Fibroblast of lung (primary cell): ENCODE measurements at regions not wholly inside any gene's neighbourhood (a gene's known extent, or its start where the extent isn't known, plus 50 kb on each side); places are given as distances from the start of the nearest gene placed in this dataset.
A peak's percentile ranks its signal among the peaks of the same experiment; 100 is the strongest.

Source experiments
- DNase-seq, 2 donors: peaks; one replicate each; pipeline versions ENCODE4 v3.0.0 to v3.0.0-alpha.2; 2010; ENCODE audit warnings: low read depth in 2 of 2
- H2AFZ ChIP-seq: 2 replicates; pipeline ENCODE4 v1.5.1; 2012; ENCODE audit warnings: low read length, control low read depth, inconsistent platforms
- H3K27ac ChIP-seq: 2 replicates; pipeline ENCODE4 v1.5.1; 2011; ENCODE audit warnings: low read length, control low read depth; ENCODE audit not compliant: insufficient read depth
- H3K27me3 ChIP-seq: 2 replicates; pipeline ENCODE4 v1.5.1; 2011; ENCODE audit warnings: mild to moderate bottlenecking, low read length; ENCODE audit not compliant: control insufficient read depth, insufficient read depth
- H3K36me3 ChIP-seq: 2 replicates; pipeline ENCODE4 v1.5.1; 2011; ENCODE audit warnings: low read length; ENCODE audit not compliant: control insufficient read depth, insufficient read depth
- H3K4me1 ChIP-seq: 2 replicates; pipeline ENCODE4 v1.5.1; 2011; ENCODE audit warnings: low read length; ENCODE audit not compliant: control insufficient read depth, insufficient read depth; ENCODE audit errors: extremely low read depth
- H3K4me2 ChIP-seq: 2 replicates; pipeline ENCODE4 v1.5.1; 2011; ENCODE audit warnings: low read length, control low read depth; ENCODE audit not compliant: insufficient read depth; ENCODE audit errors: extremely low read depth
- H3K4me3 ChIP-seq, 4 experiments: fragments of 200-600 bp in 1 of 4; sonication (generic) in 1 of 4; replicated peaks in 1 of 4; 2 replicates each; pipeline ENCODE4 v1.5.1; 2011 to 2016; ENCODE audit warnings: low read length in 4 of 4, low read depth in 3 of 4, mild to moderate bottlenecking in 3 of 4, control low read depth in 2 of 4, inconsistent platforms in 1 of 4, mixed read lengths in 1 of 4; ENCODE audit not compliant: insufficient read depth in 1 of 4; ENCODE audit errors: control extremely low read depth in 1 of 4
- H3K79me2 ChIP-seq: 2 replicates; pipeline ENCODE4 v1.5.1; 2012; ENCODE audit warnings: mild to moderate bottlenecking, low read length, inconsistent platforms; ENCODE audit not compliant: control insufficient read depth, insufficient read depth
- H3K9ac ChIP-seq: 2 replicates; pipeline ENCODE4 v1.5.1; 2011; ENCODE audit warnings: mild to moderate bottlenecking, low read length, control low read depth; ENCODE audit not compliant: insufficient read depth
- H3K9me3 ChIP-seq: 2 replicates; pipeline ENCODE4 v1.5.1; 2012; ENCODE audit warnings: low read depth, low read length; ENCODE audit not compliant: control insufficient read depth, insufficient read depth
- H4K20me1 ChIP-seq: 2 replicates; pipeline ENCODE4 v1.5.1; 2011; ENCODE audit warnings: low read length; ENCODE audit not compliant: control insufficient read depth, insufficient read depth; ENCODE audit errors: extremely low read depth
- CTCF ChIP-seq, 2 donors: IDR thresholded peaks in 1 of 2; conservative IDR thresholded peaks in 1 of 2; 1 replicate in 1 of 2; 2 replicates in 1 of 2; pipeline ENCODE4 v1.5.1; 2011 to 2012; ENCODE audit warnings: low read length in 2 of 2, control low read depth in 1 of 2, inconsistent platforms in 1 of 2, low read depth in 1 of 2, mild to moderate bottlenecking in 1 of 2
- EZH2 ChIP-seq: IDR thresholded peaks from 2 replicates; pipeline ENCODE4 v1.5.1; 2012; ENCODE audit warnings: low read length, control low read depth, mild to moderate bottlenecking; ENCODE audit errors: missing control alignments

GRCh38 chr5:98556712-98557111 is 216.8 kb upstream of the RGMB start:
- Histone ChIP-seq H3K9me3 (no peaks in the 10 kb centered on the region), H3K27ac (no peak overlapping the region), H3K4me3 (no peak overlapping the region), H3K36me3 (no peaks in the 10 kb centered on the region), H3K9ac (no peak overlapping the region), H3K4me1 (no peaks in the 10 kb centered on the region), H3K4me2 (no peak overlapping the region), H2AFZ (no peak overlapping the region), H4K20me1 (no peaks in the 10 kb centered on the region), H3K79me2 (no peaks in the 10 kb centered on the region), H3K27me3 (no peaks in the 10 kb centered on the region)
- no peak for DNase-seq
- TF ChIP-seq EZH2 (no peak), CTCF (conservative IDR thresholded peaks at IDR 0.05 in 1 of 2, IDR thresholded peaks at IDR 0.05 in 1 of 2; ENCODE audit: low read depth in 1 of 2, low read length in 2 of 2) (no peak)

GRCh38 chr5:98557916-98558315 is 215.5 kb upstream of the RGMB start:
- H3K9ac ChIP-seq = no peak overlapping the region
- TF ChIP-seq CTCF (conservative IDR thresholded peaks at IDR 0.05 in 1 of 2, IDR thresholded peaks at IDR 0.05 in 1 of 2; ENCODE audit: low read depth in 1 of 2, low read length in 2 of 2) = no peak
- TF ChIP-seq EZH2 = no peak
- H3K9me3 ChIP-seq = no peaks in the 10 kb centered on the region
- H3K36me3 ChIP-seq = no peaks in the 10 kb centered on the region
- no peaks in the 10 kb centered on the region for H3K27me3 ChIP-seq
- no peak overlapping the region for H3K4me2 ChIP-seq
- no peaks in the 10 kb centered on the region for H4K20me1 ChIP-seq
- H3K4me3 ChIP-seq = no peak overlapping the region
- DNase-seq = peak in 1 of 2 donors; percentile 49
- no peak overlapping the region for H2AFZ ChIP-seq
- H3K79me2 ChIP-seq = no peaks in the 10 kb centered on the region
- no peak overlapping the region for H3K27ac ChIP-seq
- H3K4me1 ChIP-seq = no peaks in the 10 kb centered on the region

GRCh38 chr5:98563885-98564653 is 209.4 kb upstream of the RGMB start:
- Histone ChIP-seq H3K4me1 (no peaks in the 10 kb centered on the region), H3K4me2 (no peak overlapping the region), H4K20me1 (no peaks in the 10 kb centered on the region), H3K9ac (no peak overlapping the region), H3K79me2 (no peaks in the 10 kb centered on the region), H3K27me3 (no peaks in the 10 kb centered on the region), H3K9me3 (no peaks in the 10 kb centered on the region), H2AFZ (no peak overlapping the region), H3K27ac (no peak overlapping the region), H3K36me3 (no peaks in the 10 kb centered on the region), H3K4me3 (no peak overlapping the region)
- DNase-seq = peak in 1 of 2 donors; percentile 47
- TF ChIP-seq EZH2 (no peak), CTCF (conservative IDR thresholded peaks at IDR 0.05 in 1 of 2, IDR thresholded peaks at IDR 0.05 in 1 of 2; ENCODE audit: low read depth in 1 of 2, low read length in 2 of 2) (no peak)
